ENCODE measurements at regions not wholly inside any gene's neighbourhood (a gene's known extent, or its start where the extent isn't known, plus 50 kb on each side); places are given as distances from the start of the nearest gene placed in this dataset.
A peak's percentile ranks its signal among the peaks of the same experiment; 100 is the strongest.

- Histone ChIP-seq H3K4me3 (replicated peaks in 1 of 4; ENCODE audit: control extremely low read depth in 1 of 4, insufficient read depth in 1 of 4, low read depth in 3 of 4, low read length in 4 of 4) (no peak overlapping the region), H3K9ac (ENCODE audit: insufficient read depth, low read length) (no peak overlapping the region), H2AFZ (ENCODE audit: low read length) (no peak overlapping the region), H3K4me1 (ENCODE audit: control insufficient read depth, extremely low read depth, insufficient read depth, low read length) (no peaks in the 10 kb centered on the region), H3K36me3 (ENCODE audit: control insufficient read depth, insufficient read depth, low read length) (no peaks in the 10 kb centered on the region), H3K27me3 (ENCODE audit: control insufficient read depth, insufficient read depth, low read length) (no peaks in the 10 kb centered on the region), H3K79me2 (ENCODE audit: control insufficient read depth, insufficient read depth, low read length) (no peaks in the 10 kb centered on the region), H4K20me1 (ENCODE audit: control insufficient read depth, extremely low read depth, insufficient read depth, low read length) (no peaks in the 10 kb centered on the region), H3K27ac (ENCODE audit: insufficient read depth, low read length) (no peak overlapping the region), H3K4me2 (ENCODE audit: extremely low read depth, insufficient read depth, low read length) (no peak overlapping the region), H3K9me3 (ENCODE audit: control insufficient read depth, insufficient read depth, low read depth, low read length) (no peaks in the 10 kb centered on the region)
- TF ChIP-seq EZH2 (IDR thresholded peaks at IDR 0.05; ENCODE audit: low read length, missing control alignments) (no peak), CTCF (conservative IDR thresholded peaks at IDR 0.05 in 1 of 2, IDR thresholded peaks at IDR 0.05 in 1 of 2; ENCODE audit: low read depth in 1 of 2, low read length in 2 of 2) (no peak)
- no peak for DNase-seq (ENCODE audit: low read depth in 2 of 2)
These were observed 369.3 kb downstream of the ETNK1 start for GRCh38 chr12:22994316-22994675.

GRCh38 chr12:23001487-23001886 is 376.5 kb downstream of the ETNK1 start:
- no peaks in the 10 kb centered on the region for H3K36me3 ChIP-seq (ENCODE audit: control insufficient read depth, insufficient read depth, low read length)
- H2AFZ ChIP-seq (ENCODE audit: low read length) = no peak overlapping the region
- DNase-seq (ENCODE audit: low read depth in 2 of 2) = peak in 1 of 2 donors; percentile 5
- H3K27ac ChIP-seq (ENCODE audit: insufficient read depth, low read length) = no peak overlapping the region
- no peaks in the 10 kb centered on the region for H3K79me2 ChIP-seq (ENCODE audit: control insufficient read depth, insufficient read depth, low read length)
- no peak overlapping the region for H3K4me2 ChIP-seq (ENCODE audit: extremely low read depth, insufficient read depth, low read length)
- no peaks in the 10 kb centered on the region for H3K27me3 ChIP-seq (ENCODE audit: control insufficient read depth, insufficient read depth, low read length)
- H4K20me1 ChIP-seq (ENCODE audit: control insufficient read depth, extremely low read depth, insufficient read depth, low read length) = no peaks in the 10 kb centered on the region
- no peak for TF ChIP-seq EZH2 (IDR thresholded peaks at IDR 0.05; ENCODE audit: low read length, missing control alignments)
- no peak for TF ChIP-seq CTCF (conservative IDR thresholded peaks at IDR 0.05 in 1 of 2, IDR thresholded peaks at IDR 0.05 in 1 of 2; ENCODE audit: low read depth in 1 of 2, low read length in 2 of 2)
- no peaks in the 10 kb centered on the region for H3K4me1 ChIP-seq (ENCODE audit: control insufficient read depth, extremely low read depth, insufficient read depth, low read length)
- H3K9ac ChIP-seq (ENCODE audit: insufficient read depth, low read length) = no peak overlapping the region
- no peak overlapping the region for H3K4me3 ChIP-seq (replicated peaks in 1 of 4; ENCODE audit: control extremely low read depth in 1 of 4, insufficient read depth in 1 of 4, low read depth in 3 of 4, low read length in 4 of 4)
- no peaks in the 10 kb centered on the region for H3K9me3 ChIP-seq (ENCODE audit: control insufficient read depth, insufficient read depth, low read depth, low read length)

- no peaks in the 10 kb centered on the region for H3K36me3 ChIP-seq (ENCODE audit: control insufficient read depth, insufficient read depth, low read length)
- H3K27ac ChIP-seq (ENCODE audit: insufficient read depth, low read length) = no peak overlapping the region
- TF ChIP-seq EZH2 (IDR thresholded peaks at IDR 0.05; ENCODE audit: low read length, missing control alignments) (no peak), CTCF (conservative IDR thresholded peaks at IDR 0.05 in 1 of 2, IDR thresholded peaks at IDR 0.05 in 1 of 2; ENCODE audit: low read depth in 1 of 2, low read length in 2 of 2) (no peak)
- H3K9ac ChIP-seq (ENCODE audit: insufficient read depth, low read length) = no peak overlapping the region
- H3K4me3 ChIP-seq (replicated peaks in 1 of 4; ENCODE audit: control extremely low read depth in 1 of 4, insufficient read depth in 1 of 4, low read depth in 3 of 4, low read length in 4 of 4) = no peak overlapping the region
- no peak for DNase-seq (ENCODE audit: low read depth in 2 of 2)
- no peaks in the 10 kb centered on the region for H4K20me1 ChIP-seq (ENCODE audit: control insufficient read depth, extremely low read depth, insufficient read depth, low read length)
- H3K27me3 ChIP-seq (ENCODE audit: control insufficient read depth, insufficient read depth, low read length) = no peaks in the 10 kb centered on the region
- H3K4me2 ChIP-seq (ENCODE audit: extremely low read depth, insufficient read depth, low read length) = no peak overlapping the region
- H3K4me1 ChIP-seq (ENCODE audit: control insufficient read depth, extremely low read depth, insufficient read depth, low read length) = no peaks in the 10 kb centered on the region
- H2AFZ ChIP-seq (ENCODE audit: low read length) = no peak overlapping the region
- H3K79me2 ChIP-seq (ENCODE audit: control insufficient read depth, insufficient read depth, low read length) = no peaks in the 10 kb centered on the region
- H3K9me3 ChIP-seq (ENCODE audit: control insufficient read depth, insufficient read depth, low read depth, low read length) = no peaks in the 10 kb centered on the region
These were observed 377.4 kb downstream of the ETNK1 start for GRCh38 chr12:23002381-23002780.
